CD14-positive monocyte (primary cell): ENCODE measurements at regions not wholly inside any gene's neighbourhood (a gene's known extent, or its start where the extent isn't known, plus 50 kb on each side); places are given as distances from the start of the nearest gene placed in this dataset.

Source experiments
- DNase-seq, 3 donors: peaks; one replicate each; pipeline ENCODE4 v3.0.0-alpha.2; 2011 to 2022
- H2AFZ ChIP-seq: 2 replicates; pipeline ENCODE4 v1.6.0; 2012; ENCODE audit warnings: mild to moderate bottlenecking, low read depth, low read length, inconsistent platforms; ENCODE audit not compliant: insufficient read depth, poor library complexity, severe bottlenecking
- H3K27ac ChIP-seq, 2 donors: 1 replicate in 1 of 2; 2 replicates in 1 of 2; pipeline ENCODE4 v1.5.1; 2012 to 2013; ENCODE audit warnings: low read length in 2 of 2, control low read depth in 1 of 2, inconsistent platforms in 1 of 2, low read depth in 1 of 2, mild to moderate bottlenecking in 1 of 2
- H3K27me3 ChIP-seq, 2 donors: one replicate each; pipeline versions ENCODE4 v1.6.0 to v1.6.1; 2011 to 2013; ENCODE audit warnings: low read length in 2 of 2; ENCODE audit not compliant: control insufficient read depth in 2 of 2, insufficient read depth in 2 of 2
- H3K36me3 ChIP-seq, 2 donors: replicated peaks in 1 of 2; 1 replicate in 1 of 2; 2 replicates in 1 of 2; pipeline versions ENCODE4 v1.5.1 to v1.6.1; 2012 to 2013; ENCODE audit warnings: low read length in 2 of 2, control low read depth in 1 of 2, inconsistent platforms in 1 of 2, mild to moderate bottlenecking in 1 of 2; ENCODE audit not compliant: insufficient read depth in 2 of 2, control insufficient read depth in 1 of 2
- H3K4me1 ChIP-seq, 2 donors: 1 replicate in 1 of 2; 2 replicates in 1 of 2; pipeline versions ENCODE4 v1.5.1 to v1.6.1; 2012 to 2013; ENCODE audit warnings: low read length in 2 of 2, control low read depth in 1 of 2, inconsistent platforms in 1 of 2, mild to moderate bottlenecking in 1 of 2, moderate library complexity in 1 of 2; ENCODE audit not compliant: insufficient read depth in 2 of 2, control insufficient read depth in 1 of 2
- H3K4me2 ChIP-seq: replicated peaks from 2 replicates; pipeline ENCODE3; 2012; ENCODE audit warnings: low read length, moderate library complexity, mild to moderate bottlenecking; ENCODE audit not compliant: poor library complexity, severe bottlenecking; ENCODE audit errors: extremely low read depth
- H3K4me3 ChIP-seq, 3 experiments: fragments of 200-600 bp in 1 of 3; sonication (generic) in 1 of 3; replicated peaks in 1 of 3; 1 replicate in 2 of 3; 2 replicates in 1 of 3; pipeline ENCODE4 v1.5.1; 2011 to 2013; ENCODE audit warnings: low read length in 3 of 3, mild to moderate bottlenecking in 3 of 3, control low read depth in 2 of 3, low read depth in 2 of 3, inconsistent platforms in 1 of 3, moderate library complexity in 1 of 3
- H3K79me2 ChIP-seq: 2 replicates; pipeline ENCODE4 v1.6.0; 2012; ENCODE audit warnings: mild to moderate bottlenecking, control low read depth, inconsistent platforms, low read length, moderate library complexity; ENCODE audit not compliant: insufficient read depth
- H3K9ac ChIP-seq: 2 replicates; pipeline ENCODE4 v1.6.0; 2017; ENCODE audit warnings: low read length, mild to moderate bottlenecking; ENCODE audit not compliant: insufficient read depth, poor library complexity, severe bottlenecking
- H3K9me3 ChIP-seq, 2 donors: replicated peaks in 1 of 2; 1 replicate in 1 of 2; 2 replicates in 1 of 2; pipeline versions ENCODE4 v1.5.1 to v1.6.1; 2012 to 2013; ENCODE audit warnings: low read length in 2 of 2, control low read depth in 1 of 2; ENCODE audit not compliant: control insufficient read depth in 1 of 2, insufficient read depth in 1 of 2
- H4K20me1 ChIP-seq: 2 replicates; pipeline ENCODE4 v1.6.0; 2012; ENCODE audit warnings: mild to moderate bottlenecking, low read length, control low read depth, moderate library complexity; ENCODE audit not compliant: insufficient read depth
- H3K27ac Mint-ChIP-seq, 7 donors: one replicate each; pipeline ENCODE4 v1.8.0; 2020; ENCODE audit warnings: mild to moderate bottlenecking in 7 of 7, mixed read lengths in 7 of 7, moderate library complexity in 6 of 7, inconsistent platforms in 2 of 7
- H3K27me3 Mint-ChIP-seq, 3 donors: one replicate each; pipeline ENCODE4 v1.8.0; 2021 to 2022; ENCODE audit warnings: low read depth in 3 of 3, mild to moderate bottlenecking in 3 of 3, mixed read lengths in 3 of 3, moderate library complexity in 3 of 3, inconsistent platforms in 1 of 3
- H3K36me3 Mint-ChIP-seq, 2 donors: one replicate each; pipeline ENCODE4 v1.8.0; 2020; ENCODE audit warnings: mixed read lengths in 2 of 2, inconsistent platforms in 1 of 2, mild to moderate bottlenecking in 1 of 2
- H3K4me1 Mint-ChIP-seq: one replicate; pipeline ENCODE4 v1.8.0; 2020; ENCODE audit warnings: mild to moderate bottlenecking, mixed read lengths
- H3K4me3 Mint-ChIP-seq, 2 donors: one replicate each; pipeline ENCODE4 v1.8.0; 2020; ENCODE audit warnings: mild to moderate bottlenecking in 2 of 2, mixed read lengths in 2 of 2, moderate library complexity in 1 of 2
- H3K9me3 Mint-ChIP-seq, 7 donors: one replicate each; pipeline ENCODE4 v1.8.0; 2020 to 2022; ENCODE audit warnings: mixed read lengths in 7 of 7, mild to moderate bottlenecking in 6 of 7, moderate library complexity in 6 of 7, inconsistent platforms in 2 of 7
- WGBS: methylation state at CpG from one replicate; pipeline ENCODE4 v1.1.5; 2013; ENCODE audit warnings: missing lambda C conversion rate; ENCODE audit not compliant: insufficient coverage; 5-methylcytosine and 5-hydroxymethylcytosine counted together
- intact Hi-C, 2 donors: fragments of 100-400 bp; cut with micrococcal nuclease; formaldehyde crosslinking; loops; one replicate each; pipeline versions ENCODE4 v1.15.0 to v1.15.1; 2023
- TF ChIP-seq, protein P1 (sequence below): fragments of 200-600 bp; IDR thresholded peaks from one replicate; pipeline ENCODE4 v1.8.0; 2022; ENCODE audit warnings: antibody characterized with exemption, mild to moderate bottlenecking

DNA sequence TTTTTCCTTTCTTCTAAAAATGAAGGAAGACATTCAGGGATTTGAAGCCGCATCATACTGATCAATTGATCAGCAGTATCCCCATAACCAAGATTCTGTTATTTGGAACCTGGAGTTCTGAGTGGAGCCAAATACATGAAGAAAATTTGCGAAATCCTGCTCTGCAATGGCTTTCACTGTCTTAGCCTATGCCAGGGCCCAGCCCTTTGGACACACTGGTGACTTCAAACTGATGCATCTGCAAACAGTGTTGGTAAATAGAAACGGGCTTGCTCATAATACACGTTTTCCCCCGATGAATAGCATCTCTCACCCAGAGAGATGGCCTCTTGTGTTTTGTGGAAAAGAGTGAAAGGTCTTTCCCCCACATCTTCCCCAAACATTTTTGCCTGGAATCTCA lies 87.6 kb upstream of the TOX3 start:
- Histone ChIP-seq H3K27ac (no peak overlapping the region), H3K9ac (no peak overlapping the region), H3K4me3 (no peak overlapping the region), H3K27me3 (no peaks in the 10 kb centered on the region), H3K36me3 (no peaks in the 10 kb centered on the region), H2AFZ (no peak overlapping the region), H4K20me1 (no peaks in the 10 kb centered on the region), H3K4me2 (no peak overlapping the region), H3K9me3 (peaks cover 6 to 8% of the 10 kb centered on the region in 2 donors), H3K4me1 (no peaks in the 10 kb centered on the region), H3K79me2 (no peaks in the 10 kb centered on the region)
- intact Hi-C loops, result no loop called here
- Mint-ChIP-seq H3K4me1 (no peaks in the 10 kb centered on the region), H3K27ac (no peak overlapping the region), H3K9me3 (peaks cover 8 to 25% (median 15%) of the 10 kb centered on the region in 7 donors), H3K36me3 (no peaks in the 10 kb centered on the region), H3K27me3 (peaks cover 0 to 2% (median 0%) of the 10 kb centered on the region in 3 donors), H3K4me3 (no peak overlapping the region)
- DNase-seq, result no peak
- WGBS, result no CpG with 5 or more reads among the region's 5 CpGs
- TF ChIP-seq, protein P1, sequence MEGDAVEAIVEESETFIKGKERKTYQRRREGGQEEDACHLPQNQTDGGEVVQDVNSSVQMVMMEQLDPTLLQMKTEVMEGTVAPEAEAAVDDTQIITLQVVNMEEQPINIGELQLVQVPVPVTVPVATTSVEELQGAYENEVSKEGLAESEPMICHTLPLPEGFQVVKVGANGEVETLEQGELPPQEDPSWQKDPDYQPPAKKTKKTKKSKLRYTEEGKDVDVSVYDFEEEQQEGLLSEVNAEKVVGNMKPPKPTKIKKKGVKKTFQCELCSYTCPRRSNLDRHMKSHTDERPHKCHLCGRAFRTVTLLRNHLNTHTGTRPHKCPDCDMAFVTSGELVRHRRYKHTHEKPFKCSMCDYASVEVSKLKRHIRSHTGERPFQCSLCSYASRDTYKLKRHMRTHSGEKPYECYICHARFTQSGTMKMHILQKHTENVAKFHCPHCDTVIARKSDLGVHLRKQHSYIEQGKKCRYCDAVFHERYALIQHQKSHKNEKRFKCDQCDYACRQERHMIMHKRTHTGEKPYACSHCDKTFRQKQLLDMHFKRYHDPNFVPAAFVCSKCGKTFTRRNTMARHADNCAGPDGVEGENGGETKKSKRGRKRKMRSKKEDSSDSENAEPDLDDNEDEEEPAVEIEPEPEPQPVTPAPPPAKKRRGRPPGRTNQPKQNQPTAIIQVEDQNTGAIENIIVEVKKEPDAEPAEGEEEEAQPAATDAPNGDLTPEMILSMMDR, result no peak

DNA sequence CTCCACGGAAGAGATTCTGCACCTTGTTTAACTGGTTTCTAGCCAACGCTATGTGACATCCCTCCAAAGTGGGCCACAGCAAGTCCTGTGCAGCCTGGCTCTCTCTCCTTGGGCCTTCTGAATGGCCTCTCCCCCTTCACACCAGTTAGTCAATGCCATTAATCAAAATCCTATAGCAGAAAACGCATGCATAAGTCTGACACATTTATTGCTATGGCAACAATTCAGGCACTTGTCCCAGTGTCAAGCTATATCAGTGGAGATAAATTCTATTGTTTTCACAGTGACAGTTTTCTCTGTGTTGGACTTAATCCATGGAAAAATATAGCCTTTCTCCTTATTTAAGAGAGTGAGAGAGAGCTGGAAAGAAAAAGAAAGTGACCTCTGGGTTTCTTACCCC lies 87.2 kb upstream of the TOX3 start:
- Histone ChIP-seq H3K9ac (no peak overlapping the region), H3K9me3 (peaks cover 6 to 8% of the 10 kb centered on the region in 2 donors), H2AFZ (no peak overlapping the region), H3K79me2 (no peaks in the 10 kb centered on the region), H3K4me2 (no peak overlapping the region), H3K4me1 (no peaks in the 10 kb centered on the region), H3K27me3 (no peaks in the 10 kb centered on the region), H3K4me3 (no peak overlapping the region), H3K36me3 (no peaks in the 10 kb centered on the region), H3K27ac (no peak overlapping the region), H4K20me1 (no peaks in the 10 kb centered on the region)
- TF ChIP-seq, protein P1, result no peak
- intact Hi-C loops, result no loop called here
- H3K4me1 Mint-ChIP-seq, result no peaks in the 10 kb centered on the region
- no peak for DNase-seq
- WGBS, result 81% methylated on average over 2 of the region's 3 CpGs
- peaks cover 8 to 25% (median 17%) of the 10 kb centered on the region in 7 donors for H3K9me3 Mint-ChIP-seq
- H3K27me3 Mint-ChIP-seq, result peaks cover 0 to 2% (median 0%) of the 10 kb centered on the region in 3 donors
- H3K4me3 Mint-ChIP-seq, result no peak overlapping the region
- no peaks in the 10 kb centered on the region for H3K36me3 Mint-ChIP-seq
- H3K27ac Mint-ChIP-seq, result no peak overlapping the region
